CD14-positive monocyte (primary cell): ENCODE measurements at regions not wholly inside any gene's neighbourhood (a gene's known extent, or its start where the extent isn't known, plus 50 kb on each side); places are given as distances from the start of the nearest gene placed in this dataset.

Experiments
- DNase-seq, 3 donors: peaks; one replicate each; pipeline ENCODE4 v3.0.0-alpha.2; 2011 to 2022
- H2AFZ ChIP-seq: 2 replicates; pipeline ENCODE4 v1.6.0; 2012; ENCODE audit warnings: mild to moderate bottlenecking, low read depth, low read length, inconsistent platforms; ENCODE audit not compliant: insufficient read depth, poor library complexity, severe bottlenecking
- H3K27ac ChIP-seq, 2 donors: 1 replicate in 1 of 2; 2 replicates in 1 of 2; pipeline ENCODE4 v1.5.1; 2012 to 2013; ENCODE audit warnings: low read length in 2 of 2, control low read depth in 1 of 2, inconsistent platforms in 1 of 2, low read depth in 1 of 2, mild to moderate bottlenecking in 1 of 2
- H3K27me3 ChIP-seq, 2 donors: one replicate each; pipeline versions ENCODE4 v1.6.0 to v1.6.1; 2011 to 2013; ENCODE audit warnings: low read length in 2 of 2; ENCODE audit not compliant: control insufficient read depth in 2 of 2, insufficient read depth in 2 of 2
- H3K36me3 ChIP-seq, 2 donors: replicated peaks in 1 of 2; 1 replicate in 1 of 2; 2 replicates in 1 of 2; pipeline versions ENCODE4 v1.5.1 to v1.6.1; 2012 to 2013; ENCODE audit warnings: low read length in 2 of 2, control low read depth in 1 of 2, inconsistent platforms in 1 of 2, mild to moderate bottlenecking in 1 of 2; ENCODE audit not compliant: insufficient read depth in 2 of 2, control insufficient read depth in 1 of 2
- H3K4me1 ChIP-seq, 2 donors: 1 replicate in 1 of 2; 2 replicates in 1 of 2; pipeline versions ENCODE4 v1.5.1 to v1.6.1; 2012 to 2013; ENCODE audit warnings: low read length in 2 of 2, control low read depth in 1 of 2, inconsistent platforms in 1 of 2, mild to moderate bottlenecking in 1 of 2, moderate library complexity in 1 of 2; ENCODE audit not compliant: insufficient read depth in 2 of 2, control insufficient read depth in 1 of 2
- H3K4me2 ChIP-seq: replicated peaks from 2 replicates; pipeline ENCODE3; 2012; ENCODE audit warnings: low read length, moderate library complexity, mild to moderate bottlenecking; ENCODE audit not compliant: poor library complexity, severe bottlenecking; ENCODE audit errors: extremely low read depth
- H3K4me3 ChIP-seq, 3 experiments: fragments of 200-600 bp in 1 of 3; sonication (generic) in 1 of 3; replicated peaks in 1 of 3; 1 replicate in 2 of 3; 2 replicates in 1 of 3; pipeline ENCODE4 v1.5.1; 2011 to 2013; ENCODE audit warnings: low read length in 3 of 3, mild to moderate bottlenecking in 3 of 3, control low read depth in 2 of 3, low read depth in 2 of 3, inconsistent platforms in 1 of 3, moderate library complexity in 1 of 3
- H3K79me2 ChIP-seq: 2 replicates; pipeline ENCODE4 v1.6.0; 2012; ENCODE audit warnings: mild to moderate bottlenecking, control low read depth, inconsistent platforms, low read length, moderate library complexity; ENCODE audit not compliant: insufficient read depth
- H3K9ac ChIP-seq: 2 replicates; pipeline ENCODE4 v1.6.0; 2017; ENCODE audit warnings: low read length, mild to moderate bottlenecking; ENCODE audit not compliant: insufficient read depth, poor library complexity, severe bottlenecking
- H3K9me3 ChIP-seq, 2 donors: replicated peaks in 1 of 2; 1 replicate in 1 of 2; 2 replicates in 1 of 2; pipeline versions ENCODE4 v1.5.1 to v1.6.1; 2012 to 2013; ENCODE audit warnings: low read length in 2 of 2, control low read depth in 1 of 2; ENCODE audit not compliant: control insufficient read depth in 1 of 2, insufficient read depth in 1 of 2
- H4K20me1 ChIP-seq: 2 replicates; pipeline ENCODE4 v1.6.0; 2012; ENCODE audit warnings: mild to moderate bottlenecking, low read length, control low read depth, moderate library complexity; ENCODE audit not compliant: insufficient read depth
- H3K27ac Mint-ChIP-seq, 7 donors: one replicate each; pipeline ENCODE4 v1.8.0; 2020; ENCODE audit warnings: mild to moderate bottlenecking in 7 of 7, mixed read lengths in 7 of 7, moderate library complexity in 6 of 7, inconsistent platforms in 2 of 7
- H3K27me3 Mint-ChIP-seq, 3 donors: one replicate each; pipeline ENCODE4 v1.8.0; 2021 to 2022; ENCODE audit warnings: low read depth in 3 of 3, mild to moderate bottlenecking in 3 of 3, mixed read lengths in 3 of 3, moderate library complexity in 3 of 3, inconsistent platforms in 1 of 3
- H3K36me3 Mint-ChIP-seq, 2 donors: one replicate each; pipeline ENCODE4 v1.8.0; 2020; ENCODE audit warnings: mixed read lengths in 2 of 2, inconsistent platforms in 1 of 2, mild to moderate bottlenecking in 1 of 2
- H3K4me1 Mint-ChIP-seq: one replicate; pipeline ENCODE4 v1.8.0; 2020; ENCODE audit warnings: mild to moderate bottlenecking, mixed read lengths
- H3K4me3 Mint-ChIP-seq, 2 donors: one replicate each; pipeline ENCODE4 v1.8.0; 2020; ENCODE audit warnings: mild to moderate bottlenecking in 2 of 2, mixed read lengths in 2 of 2, moderate library complexity in 1 of 2
- H3K9me3 Mint-ChIP-seq, 7 donors: one replicate each; pipeline ENCODE4 v1.8.0; 2020 to 2022; ENCODE audit warnings: mixed read lengths in 7 of 7, mild to moderate bottlenecking in 6 of 7, moderate library complexity in 6 of 7, inconsistent platforms in 2 of 7
- WGBS: methylation state at CpG from one replicate; pipeline ENCODE4 v1.1.5; 2013; ENCODE audit warnings: missing lambda C conversion rate; ENCODE audit not compliant: insufficient coverage; 5-methylcytosine and 5-hydroxymethylcytosine counted together
- intact Hi-C, 2 donors: fragments of 100-400 bp; cut with micrococcal nuclease; formaldehyde crosslinking; loops; one replicate each; pipeline versions ENCODE4 v1.15.0 to v1.15.1; 2023
- TF ChIP-seq, protein P1 (sequence below): fragments of 200-600 bp; IDR thresholded peaks from one replicate; pipeline ENCODE4 v1.8.0; 2022; ENCODE audit warnings: antibody characterized with exemption, mild to moderate bottlenecking

DNA sequence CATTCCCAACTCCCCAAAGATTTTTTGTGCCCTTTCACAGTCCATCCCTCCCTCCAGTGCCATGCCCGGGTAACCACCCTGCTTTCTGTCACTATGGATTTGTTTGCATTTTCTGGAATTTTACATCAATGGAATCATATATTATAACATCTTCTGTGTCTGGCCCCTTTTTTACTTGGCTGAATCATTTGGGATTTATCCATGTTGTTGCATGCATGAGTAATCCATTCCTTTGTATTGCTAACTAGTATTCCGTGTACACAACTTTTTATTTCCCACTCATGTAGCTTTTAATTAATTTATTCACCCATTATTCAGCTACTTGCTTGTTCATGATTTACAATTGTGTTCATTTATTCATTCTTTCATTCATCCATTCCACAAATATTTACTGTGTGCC, 94.1 kb downstream of the FGF18 start:
- H3K4me3 ChIP-seq, result no peak overlapping the region
- H3K27ac ChIP-seq, result no peak overlapping the region
- Mint-ChIP-seq H3K4me3 (no peak overlapping the region), H3K36me3 (no peaks in the 10 kb centered on the region), H3K4me1 (no peaks in the 10 kb centered on the region), H3K27ac (no peak overlapping the region), H3K27me3 (peaks cover under 1 to 7% (median 5%) of the 10 kb centered on the region in 3 donors), H3K9me3 (no peaks in the 10 kb centered on the region)
- H3K79me2 ChIP-seq, result no peaks in the 10 kb centered on the region
- H3K4me1 ChIP-seq, result no peaks in the 10 kb centered on the region
- DNase-seq, result no peak
- no CpG with 5 or more reads among the region's 2 CpGs for WGBS
- no peak overlapping the region for H3K4me2 ChIP-seq
- no peaks in the 10 kb centered on the region for H3K36me3 ChIP-seq
- TF ChIP-seq, protein P1, sequence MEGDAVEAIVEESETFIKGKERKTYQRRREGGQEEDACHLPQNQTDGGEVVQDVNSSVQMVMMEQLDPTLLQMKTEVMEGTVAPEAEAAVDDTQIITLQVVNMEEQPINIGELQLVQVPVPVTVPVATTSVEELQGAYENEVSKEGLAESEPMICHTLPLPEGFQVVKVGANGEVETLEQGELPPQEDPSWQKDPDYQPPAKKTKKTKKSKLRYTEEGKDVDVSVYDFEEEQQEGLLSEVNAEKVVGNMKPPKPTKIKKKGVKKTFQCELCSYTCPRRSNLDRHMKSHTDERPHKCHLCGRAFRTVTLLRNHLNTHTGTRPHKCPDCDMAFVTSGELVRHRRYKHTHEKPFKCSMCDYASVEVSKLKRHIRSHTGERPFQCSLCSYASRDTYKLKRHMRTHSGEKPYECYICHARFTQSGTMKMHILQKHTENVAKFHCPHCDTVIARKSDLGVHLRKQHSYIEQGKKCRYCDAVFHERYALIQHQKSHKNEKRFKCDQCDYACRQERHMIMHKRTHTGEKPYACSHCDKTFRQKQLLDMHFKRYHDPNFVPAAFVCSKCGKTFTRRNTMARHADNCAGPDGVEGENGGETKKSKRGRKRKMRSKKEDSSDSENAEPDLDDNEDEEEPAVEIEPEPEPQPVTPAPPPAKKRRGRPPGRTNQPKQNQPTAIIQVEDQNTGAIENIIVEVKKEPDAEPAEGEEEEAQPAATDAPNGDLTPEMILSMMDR, result no peak
- no peak overlapping the region for H2AFZ ChIP-seq
- H4K20me1 ChIP-seq, result no peaks in the 10 kb centered on the region
- intact Hi-C loops, result no loop called here
- H3K9ac ChIP-seq, result no peak overlapping the region
- H3K9me3 ChIP-seq, result no peaks in the 10 kb centered on the region
- H3K27me3 ChIP-seq, result no peaks in the 10 kb centered on the region

DNA sequence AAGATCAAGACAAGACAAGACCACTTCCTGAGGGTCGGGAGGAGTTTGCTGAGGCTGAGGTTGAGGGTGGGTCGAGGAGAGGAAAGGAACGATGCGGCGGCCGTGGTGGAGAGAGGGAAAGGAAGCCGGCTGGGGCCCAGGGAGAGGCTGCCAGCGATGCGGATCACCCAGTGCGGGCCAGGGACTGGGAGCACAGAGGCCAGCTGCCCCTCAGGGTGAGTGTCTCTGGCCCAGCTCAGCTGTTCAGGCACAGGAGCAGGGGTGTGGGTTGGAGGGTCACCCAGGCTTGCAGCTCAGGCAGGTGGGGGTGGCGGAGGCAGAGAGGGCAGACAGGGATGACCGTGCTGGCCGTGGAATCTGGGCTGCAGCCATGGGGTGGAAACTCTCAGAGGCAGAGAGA, 99.5 kb downstream of the FGF18 start:
- no peaks in the 10 kb centered on the region for H3K9me3 Mint-ChIP-seq
- H3K9ac ChIP-seq, result no peak overlapping the region

More for the DNA sequence above, 99.5 kb downstream of the FGF18 start:
- DNase-seq, result no peak
- Mint-ChIP-seq H3K4me1 (no peaks in the 10 kb centered on the region), H3K4me3 (no peak overlapping the region), H3K27ac (no peak overlapping the region), H3K36me3 (no peaks in the 10 kb centered on the region), H3K27me3 (peaks cover 2 to 5% (median 3%) of the 10 kb centered on the region in 3 donors)
- intact Hi-C loops, result no loop called here
- H3K4me2 ChIP-seq, result no peak overlapping the region
- no peaks in the 10 kb centered on the region for H4K20me1 ChIP-seq
- no peaks in the 10 kb centered on the region for H3K4me1 ChIP-seq
- TF ChIP-seq, protein P1, result no peak
- no peaks in the 10 kb centered on the region for H3K79me2 ChIP-seq
- H3K4me3 ChIP-seq, result no peak overlapping the region
- no peak overlapping the region for H2AFZ ChIP-seq
- H3K9me3 ChIP-seq, result no peaks in the 10 kb centered on the region
- 85% methylated on average over 10 of the region's 13 CpGs for WGBS
- H3K36me3 ChIP-seq, result no peaks in the 10 kb centered on the region
- H3K27me3 ChIP-seq, result no peaks in the 10 kb centered on the region
- H3K27ac ChIP-seq, result no peak overlapping the region
